Prostate gland (tissue), 2 donors: ENCODE measurements at regions not wholly inside any gene's neighbourhood (a gene's known extent, or its start where the extent isn't known, plus 50 kb on each side); places are given as distances from the start of the nearest gene placed in this dataset.

Experiments used
- POLR2A ChIP-seq: fragments of 450-650 bp; IDR thresholded peaks from one replicate; pipeline ENCODE4 v1.6.1; 2016; ENCODE audit warnings: antibody characterized with exemption, mild to moderate bottlenecking
- POLR2AphosphoS5 ChIP-seq: sonication (generic); formaldehyde crosslinking; IDR thresholded peaks from one replicate; pipeline ENCODE4 v1.6.1; 2017; ENCODE audit warnings: antibody characterized with exemption
- TF ChIP-seq, protein P1 (sequence below), 4 experiments: fragments of 200-600 bp in 2 of 4; fragments of 450-650 bp in 2 of 4; sonication (generic) in 2 of 4; IDR thresholded peaks; 1 replicate in 3 of 4; 2 replicates in 1 of 4; pipeline ENCODE4 v1.5.1; 2016 to 2019; ENCODE audit warnings: antibody characterized with exemption in 4 of 4, mild to moderate bottlenecking in 2 of 4, moderate library complexity in 2 of 4

DNA sequence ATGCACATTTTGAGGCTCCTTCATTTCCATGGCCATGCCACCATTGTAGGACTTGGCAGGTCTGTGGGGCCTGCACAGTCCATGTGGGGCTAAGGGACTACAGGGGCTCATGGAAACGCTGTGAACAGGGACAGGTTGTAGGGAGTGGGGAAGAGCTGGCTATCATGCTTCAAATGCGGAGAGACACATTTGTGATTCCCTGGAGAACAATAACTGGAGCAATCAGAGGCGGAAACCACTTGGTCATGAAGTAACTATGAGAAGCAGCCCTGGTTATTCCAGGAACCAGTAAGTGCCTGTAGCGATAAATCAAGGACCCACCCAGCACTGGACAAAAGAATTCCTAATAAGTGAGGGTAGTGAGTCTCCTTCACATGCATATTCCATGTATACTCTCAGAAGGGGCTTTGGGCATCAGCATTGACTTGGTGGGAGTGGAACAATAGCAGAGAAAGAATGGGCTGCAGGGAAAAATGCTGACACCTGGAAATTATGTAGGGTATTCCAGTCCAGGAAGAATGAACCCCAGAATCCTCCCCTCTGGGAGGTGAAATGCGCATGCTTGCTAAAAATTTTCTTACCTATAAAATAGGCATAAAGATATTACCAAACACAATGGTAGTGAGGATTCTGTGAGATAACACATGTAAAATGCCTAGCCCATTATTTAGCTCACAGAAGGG lies 251.4 kb upstream of the ROPN1 start:
- TF ChIP-seq, protein P1, sequence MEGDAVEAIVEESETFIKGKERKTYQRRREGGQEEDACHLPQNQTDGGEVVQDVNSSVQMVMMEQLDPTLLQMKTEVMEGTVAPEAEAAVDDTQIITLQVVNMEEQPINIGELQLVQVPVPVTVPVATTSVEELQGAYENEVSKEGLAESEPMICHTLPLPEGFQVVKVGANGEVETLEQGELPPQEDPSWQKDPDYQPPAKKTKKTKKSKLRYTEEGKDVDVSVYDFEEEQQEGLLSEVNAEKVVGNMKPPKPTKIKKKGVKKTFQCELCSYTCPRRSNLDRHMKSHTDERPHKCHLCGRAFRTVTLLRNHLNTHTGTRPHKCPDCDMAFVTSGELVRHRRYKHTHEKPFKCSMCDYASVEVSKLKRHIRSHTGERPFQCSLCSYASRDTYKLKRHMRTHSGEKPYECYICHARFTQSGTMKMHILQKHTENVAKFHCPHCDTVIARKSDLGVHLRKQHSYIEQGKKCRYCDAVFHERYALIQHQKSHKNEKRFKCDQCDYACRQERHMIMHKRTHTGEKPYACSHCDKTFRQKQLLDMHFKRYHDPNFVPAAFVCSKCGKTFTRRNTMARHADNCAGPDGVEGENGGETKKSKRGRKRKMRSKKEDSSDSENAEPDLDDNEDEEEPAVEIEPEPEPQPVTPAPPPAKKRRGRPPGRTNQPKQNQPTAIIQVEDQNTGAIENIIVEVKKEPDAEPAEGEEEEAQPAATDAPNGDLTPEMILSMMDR (IDR thresholded peaks at IDR 0.05): no peak
- TF ChIP-seq POLR2AphosphoS5 (no peak), POLR2A (no peak)
